Upper lobe of left lung (tissue), 6 donors: ENCODE measurements at regions not wholly inside any gene's neighbourhood (a gene's known extent, or its start where the extent isn't known, plus 50 kb on each side); places are given as distances from the start of the nearest gene placed in this dataset.

Experiments used
- ATAC-seq, 2 donors: fragments of 200-7000 bp; cut with Tn5 transposase; one replicate each; pipeline ENCODE4 v1.9.1; 2022; ENCODE audit warnings: mild to moderate bottlenecking in 2 of 2, moderate library complexity in 2 of 2; ENCODE audit not compliant: low FRiP score in 2 of 2
- DNase-seq, 2 donors: peaks; one replicate each; pipeline ENCODE4 v3.0.0-alpha.2; 2019 to 2020
- H3K27ac ChIP-seq, 4 donors: fragments of 200-600 bp; sonication (generic); one replicate each; pipeline ENCODE4 v1.5.1; 2016 to 2019
- H3K27me3 ChIP-seq, 4 donors: fragments of 200-600 bp; sonication (generic); one replicate each; pipeline ENCODE4 v1.5.1; 2017 to 2019
- H3K36me3 ChIP-seq, 4 donors: fragments of 200-600 bp; sonication (generic); one replicate each; pipeline ENCODE4 v1.5.1; 2016 to 2019
- H3K4me1 ChIP-seq, 4 donors: fragments of 200-600 bp; sonication (generic); one replicate each; pipeline ENCODE4 v1.5.1; 2018 to 2019
- H3K4me3 ChIP-seq, 4 donors: fragments of 200-600 bp; sonication (generic); one replicate each; pipeline ENCODE4 v1.5.1; 2017 to 2019; ENCODE audit warnings: mild to moderate bottlenecking in 2 of 4, moderate library complexity in 1 of 4
- H3K9me3 ChIP-seq, 4 donors: fragments of 200-600 bp; sonication (generic); one replicate each; pipeline ENCODE4 v1.5.1; 2018 to 2019
- EP300 ChIP-seq, 4 donors: sonication (generic); formaldehyde crosslinking; IDR thresholded peaks; one replicate each; pipeline ENCODE4 v1.5.1; 2017; ENCODE audit warnings: antibody characterized with exemption in 4 of 4, control low read depth in 2 of 4
- POLR2A ChIP-seq, 4 donors: fragments of 450-650 bp; IDR thresholded peaks; one replicate each; pipeline ENCODE4 v1.5.1; 2016 to 2017; ENCODE audit warnings: antibody characterized with exemption in 4 of 4, mild to moderate bottlenecking in 2 of 4
- POLR2AphosphoS5 ChIP-seq, 2 donors: sonication (generic); formaldehyde crosslinking; IDR thresholded peaks; one replicate each; pipeline ENCODE4 v1.5.1; 2017; ENCODE audit warnings: antibody characterized with exemption in 2 of 2
- WGBS, 2 donors: methylation state at CpG; one replicate each; pipeline ENCODE4 v1.1.5; 2017 to 2018; 5-methylcytosine and 5-hydroxymethylcytosine counted together
- TF ChIP-seq, protein P1 (sequence below), 6 experiments: fragments of 450-650 bp in 4 of 6; fragments of 200-600 bp in 2 of 6; sonication (generic) in 2 of 6; IDR thresholded peaks; one replicate each; pipeline ENCODE4 v1.5.1; 2016 to 2019; ENCODE audit warnings: antibody characterized with exemption in 6 of 6
- donor health status: DM: no; HTN: no; CAD: no; lungs with moderate emphysema.
- donor health status: DM: no; HTN: yes; CAD: no; lungs with severe emphysema.

DNA sequence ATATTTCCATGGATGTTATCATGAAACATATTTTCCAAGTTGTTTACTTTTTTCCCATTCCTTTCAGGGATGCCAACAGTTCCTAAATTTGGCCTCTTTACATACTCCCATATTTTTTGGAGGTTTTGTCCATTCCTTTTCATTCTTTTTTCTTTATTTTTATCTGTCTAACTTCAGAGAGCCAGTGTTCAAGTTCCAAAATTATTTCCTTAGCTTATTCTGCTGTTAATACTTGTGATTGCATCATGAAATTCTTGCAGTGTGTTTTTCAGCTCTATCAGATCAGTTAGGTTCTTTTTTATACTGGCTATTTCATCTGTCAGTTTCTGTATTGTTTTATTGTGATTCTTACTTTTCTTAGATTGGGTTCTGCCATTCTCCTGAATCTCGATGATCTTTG lies 89.9 kb upstream of the TCF21 start:
- 76 to 85% methylated on average over 1 of the region's 1 CpG for WGBS, 2 donors
- Histone ChIP-seq H3K36me3 (no peaks in the 10 kb centered on the region), H3K9me3 (peaks cover 0 to 8% (median 5%) of the 10 kb centered on the region in 4 donors), H3K27me3 (no peaks in the 10 kb centered on the region), H3K4me1 (no peaks in the 10 kb centered on the region), H3K4me3 (no peak overlapping the region), H3K27ac (no peak overlapping the region)
- TF ChIP-seq EP300 (IDR thresholded peaks at IDR 0.05) (no peak), POLR2AphosphoS5 (IDR thresholded peaks at IDR 0.05) (no peak), POLR2A (IDR thresholded peaks at IDR 0.05) (no peak)
- DNase-seq (no peak), ATAC-seq (no peak)

DNA sequence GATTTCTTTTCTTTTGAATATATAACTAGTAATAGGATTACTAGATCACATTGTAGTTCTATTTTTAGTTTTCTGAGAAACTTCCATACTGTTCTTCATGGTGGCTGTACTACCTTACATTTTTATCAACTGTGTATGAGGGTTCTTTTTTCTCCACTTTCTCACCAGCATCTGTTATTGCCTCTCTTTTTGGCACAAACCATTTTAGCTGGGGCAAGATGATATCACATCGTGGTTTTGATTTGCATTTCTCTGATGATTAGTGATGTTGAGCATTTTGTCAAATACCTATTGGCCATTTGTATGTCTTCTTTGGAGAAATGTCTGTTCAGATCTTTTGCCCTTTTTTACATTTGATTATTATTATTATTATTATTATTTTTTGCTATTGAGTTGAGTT lies 86.1 kb upstream of the TCF21 start:
- Histone ChIP-seq H3K36me3 (no peaks in the 10 kb centered on the region), H3K27me3 (no peaks in the 10 kb centered on the region), H3K4me3 (no peak overlapping the region), H3K27ac (no peak overlapping the region), H3K4me1 (no peaks in the 10 kb centered on the region), H3K9me3 (peaks cover 0 to 7% (median 2%) of the 10 kb centered on the region in 4 donors)
- WGBS, 2 donors, result 88 to 92% methylated on average over 1 of the region's 1 CpG
- ATAC-seq (no peak), DNase-seq (no peak)
- TF ChIP-seq EP300 (IDR thresholded peaks at IDR 0.05) (no peak), POLR2AphosphoS5 (IDR thresholded peaks at IDR 0.05) (no peak), POLR2A (IDR thresholded peaks at IDR 0.05) (no peak)
- TF ChIP-seq, protein P1, sequence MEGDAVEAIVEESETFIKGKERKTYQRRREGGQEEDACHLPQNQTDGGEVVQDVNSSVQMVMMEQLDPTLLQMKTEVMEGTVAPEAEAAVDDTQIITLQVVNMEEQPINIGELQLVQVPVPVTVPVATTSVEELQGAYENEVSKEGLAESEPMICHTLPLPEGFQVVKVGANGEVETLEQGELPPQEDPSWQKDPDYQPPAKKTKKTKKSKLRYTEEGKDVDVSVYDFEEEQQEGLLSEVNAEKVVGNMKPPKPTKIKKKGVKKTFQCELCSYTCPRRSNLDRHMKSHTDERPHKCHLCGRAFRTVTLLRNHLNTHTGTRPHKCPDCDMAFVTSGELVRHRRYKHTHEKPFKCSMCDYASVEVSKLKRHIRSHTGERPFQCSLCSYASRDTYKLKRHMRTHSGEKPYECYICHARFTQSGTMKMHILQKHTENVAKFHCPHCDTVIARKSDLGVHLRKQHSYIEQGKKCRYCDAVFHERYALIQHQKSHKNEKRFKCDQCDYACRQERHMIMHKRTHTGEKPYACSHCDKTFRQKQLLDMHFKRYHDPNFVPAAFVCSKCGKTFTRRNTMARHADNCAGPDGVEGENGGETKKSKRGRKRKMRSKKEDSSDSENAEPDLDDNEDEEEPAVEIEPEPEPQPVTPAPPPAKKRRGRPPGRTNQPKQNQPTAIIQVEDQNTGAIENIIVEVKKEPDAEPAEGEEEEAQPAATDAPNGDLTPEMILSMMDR (IDR thresholded peaks at IDR 0.05), result no peak

DNA sequence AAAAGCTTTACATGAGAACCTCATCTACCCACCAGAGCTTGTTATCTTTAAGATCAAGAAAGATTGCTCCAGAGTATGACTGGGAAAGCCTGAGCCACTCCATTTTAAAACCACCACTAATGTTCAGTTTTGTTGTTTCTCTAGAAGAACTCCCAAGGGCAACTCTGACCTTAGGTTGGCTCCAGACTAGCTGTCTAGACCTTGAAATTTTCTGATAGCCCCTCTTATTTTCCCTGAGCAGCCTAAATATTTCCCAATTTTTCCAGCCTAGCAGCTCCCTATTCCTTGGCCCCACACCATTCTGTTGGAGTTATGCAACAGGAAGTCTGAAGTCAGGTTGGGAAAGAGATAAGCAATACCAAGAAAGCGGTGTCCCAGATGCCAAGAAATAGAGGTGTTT lies 84.6 kb upstream of the TCF21 start:
- whole genome bisulfite sequencing, 2 donors, result 39 to 48% methylated on average over 1 of the region's 1 CpG
- no peaks in the 10 kb centered on the region for H3K4me1 ChIP-seq
- DNase-seq, result no peak
- H3K27me3 ChIP-seq, result no peaks in the 10 kb centered on the region
- no peaks in the 10 kb centered on the region for H3K36me3 ChIP-seq
- TF ChIP-seq, protein P1 (IDR thresholded peaks at IDR 0.05), result no peak
- TF ChIP-seq POLR2AphosphoS5 (IDR thresholded peaks at IDR 0.05) (no peak), EP300 (IDR thresholded peaks at IDR 0.05) (no peak), POLR2A (IDR thresholded peaks at IDR 0.05) (no peak)
- peak in 1 of 2 donors; percentile 73 for ATAC-seq
- no peak overlapping the region for H3K27ac ChIP-seq
- H3K9me3 ChIP-seq, result no peaks in the 10 kb centered on the region
- no peak overlapping the region for H3K4me3 ChIP-seq

DNA sequence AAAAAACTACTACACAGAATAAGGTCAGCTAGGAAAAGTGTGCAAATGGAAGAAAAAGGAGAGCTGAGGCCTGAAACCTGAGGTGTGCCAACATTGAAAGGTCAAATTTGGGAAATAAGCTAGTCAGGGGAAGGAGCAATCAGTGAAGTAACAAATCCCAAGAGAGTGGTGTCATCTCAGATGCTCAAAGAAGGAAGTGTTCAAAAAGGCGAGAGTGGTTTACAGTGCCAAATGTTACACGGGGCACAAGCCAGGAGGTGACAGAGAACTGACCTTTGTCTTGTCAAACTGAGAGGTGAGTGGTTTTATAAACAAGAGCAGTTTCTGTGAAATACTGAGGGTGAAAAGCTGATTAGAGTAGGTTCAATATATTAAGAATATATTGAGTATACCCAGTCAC lies 83.0 kb upstream of the TCF21 start:
- no peak for ATAC-seq
- DNase-seq, result no peak
- TF ChIP-seq POLR2AphosphoS5 (IDR thresholded peaks at IDR 0.05) (no peak), POLR2A (IDR thresholded peaks at IDR 0.05) (no peak), EP300 (IDR thresholded peaks at IDR 0.05) (no peak)
- TF ChIP-seq, protein P1 (IDR thresholded peaks at IDR 0.05), result no peak
- Histone ChIP-seq H3K27ac (no peak overlapping the region), H3K4me1 (no peaks in the 10 kb centered on the region), H3K27me3 (no peaks in the 10 kb centered on the region), H3K4me3 (no peak overlapping the region), H3K9me3 (no peaks in the 10 kb centered on the region), H3K36me3 (no peaks in the 10 kb centered on the region)
- 65 to 71% methylated on average over 2 of the region's 2 CpGs for WGBS, 2 donors

DNA sequence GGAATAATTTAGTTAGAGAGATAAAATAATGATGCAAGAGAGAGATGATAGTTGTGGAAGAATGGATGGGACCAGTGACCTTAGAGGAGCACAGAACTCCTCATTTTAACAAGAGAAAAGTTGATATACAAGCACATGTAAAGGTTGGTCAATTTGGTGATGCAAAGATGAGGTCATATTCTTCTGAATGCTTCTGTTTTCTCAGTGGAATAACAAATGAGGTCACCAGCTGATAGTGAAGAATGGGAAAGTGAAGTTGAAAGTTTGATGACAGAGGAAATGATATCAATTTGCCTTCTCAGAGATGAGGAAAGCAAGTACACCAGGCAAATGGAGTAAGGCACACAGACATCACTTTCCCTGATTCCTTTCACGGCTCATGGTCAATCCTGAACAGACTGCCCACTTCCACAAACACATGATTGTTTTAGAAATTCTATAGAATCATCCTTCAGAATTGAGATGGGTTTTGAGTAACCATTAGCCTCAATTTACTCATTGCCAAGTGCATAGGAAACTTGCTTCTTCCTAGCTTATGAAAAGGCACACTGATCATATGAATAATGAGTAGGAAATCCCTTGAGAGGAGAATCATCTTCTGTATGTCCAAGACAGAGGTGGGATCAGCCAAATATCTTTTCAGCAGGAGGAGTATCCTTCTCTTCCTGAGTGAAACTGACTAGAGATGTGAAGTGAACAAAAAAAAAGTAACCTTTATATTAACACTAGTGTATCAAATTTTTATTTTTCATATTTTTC lies 82.4 kb upstream of the TCF21 start:
- ATAC-seq (peak in 1 of 2 donors; percentile 66), DNase-seq (no peak)
- no peaks in the 10 kb centered on the region for H3K27me3 ChIP-seq
- H3K27ac ChIP-seq, result no peak overlapping the region
- no peaks in the 10 kb centered on the region for H3K4me1 ChIP-seq
- WGBS, 2 donors, result 79 to 81% methylated on average over 1 of the region's 1 CpG
- no peaks in the 10 kb centered on the region for H3K36me3 ChIP-seq
- no peaks in the 10 kb centered on the region for H3K9me3 ChIP-seq
- H3K4me3 ChIP-seq, result no peak overlapping the region
- TF ChIP-seq, protein P1 (IDR thresholded peaks at IDR 0.05), result no peak
- TF ChIP-seq POLR2A (IDR thresholded peaks at IDR 0.05) (no peak), POLR2AphosphoS5 (IDR thresholded peaks at IDR 0.05) (no peak), EP300 (IDR thresholded peaks at IDR 0.05) (no peak)
